ENCODE measurements at regions not wholly inside any gene's neighbourhood (a gene's known extent, or its start where the extent isn't known, plus 50 kb on each side); places are given as distances from the start of the nearest gene placed in this dataset.

DNA sequence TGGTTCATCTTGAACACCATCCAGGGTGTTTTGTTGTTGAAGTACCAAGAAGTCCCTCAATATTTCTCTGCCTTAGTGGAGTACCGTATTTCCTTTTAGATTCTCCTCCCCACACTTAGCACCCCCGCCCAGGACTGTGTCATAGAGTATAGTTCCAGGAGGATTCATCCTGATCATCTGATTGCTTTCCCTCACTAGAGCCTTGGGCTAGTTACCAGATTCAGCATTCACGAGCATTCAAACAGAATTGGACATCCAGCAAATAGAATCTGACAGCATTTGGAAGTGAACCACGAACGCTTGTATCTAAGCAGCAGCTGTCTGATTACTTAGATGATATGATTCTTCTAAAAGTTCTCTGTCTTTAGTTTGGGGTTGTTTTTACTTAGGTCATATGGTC, 248.1 kb upstream of the TAS2R1 start:
- no peak overlapping the region for H3K27ac ChIP-seq (replicated peaks)
- H3K36me3 ChIP-seq, result no peaks in the 10 kb centered on the region
- H3K27me3 ChIP-seq (ENCODE audit: low read depth), result no peaks in the 10 kb centered on the region
- no peak overlapping the region for H3K4me3 ChIP-seq
- intact Hi-C loops (cut with micrococcal nuclease), result no loop called here
- no peak for DNase-seq
- TF ChIP-seq, protein P1, sequence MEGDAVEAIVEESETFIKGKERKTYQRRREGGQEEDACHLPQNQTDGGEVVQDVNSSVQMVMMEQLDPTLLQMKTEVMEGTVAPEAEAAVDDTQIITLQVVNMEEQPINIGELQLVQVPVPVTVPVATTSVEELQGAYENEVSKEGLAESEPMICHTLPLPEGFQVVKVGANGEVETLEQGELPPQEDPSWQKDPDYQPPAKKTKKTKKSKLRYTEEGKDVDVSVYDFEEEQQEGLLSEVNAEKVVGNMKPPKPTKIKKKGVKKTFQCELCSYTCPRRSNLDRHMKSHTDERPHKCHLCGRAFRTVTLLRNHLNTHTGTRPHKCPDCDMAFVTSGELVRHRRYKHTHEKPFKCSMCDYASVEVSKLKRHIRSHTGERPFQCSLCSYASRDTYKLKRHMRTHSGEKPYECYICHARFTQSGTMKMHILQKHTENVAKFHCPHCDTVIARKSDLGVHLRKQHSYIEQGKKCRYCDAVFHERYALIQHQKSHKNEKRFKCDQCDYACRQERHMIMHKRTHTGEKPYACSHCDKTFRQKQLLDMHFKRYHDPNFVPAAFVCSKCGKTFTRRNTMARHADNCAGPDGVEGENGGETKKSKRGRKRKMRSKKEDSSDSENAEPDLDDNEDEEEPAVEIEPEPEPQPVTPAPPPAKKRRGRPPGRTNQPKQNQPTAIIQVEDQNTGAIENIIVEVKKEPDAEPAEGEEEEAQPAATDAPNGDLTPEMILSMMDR (IDR thresholded peaks at IDR 0.05; ENCODE audit: borderline replicate concordance), result no peak
- H3K4me1 ChIP-seq, result no peaks in the 10 kb centered on the region
- peaks cover 13% of the 10 kb centered on the region for H3K9me3 ChIP-seq (replicated peaks)

DNA sequence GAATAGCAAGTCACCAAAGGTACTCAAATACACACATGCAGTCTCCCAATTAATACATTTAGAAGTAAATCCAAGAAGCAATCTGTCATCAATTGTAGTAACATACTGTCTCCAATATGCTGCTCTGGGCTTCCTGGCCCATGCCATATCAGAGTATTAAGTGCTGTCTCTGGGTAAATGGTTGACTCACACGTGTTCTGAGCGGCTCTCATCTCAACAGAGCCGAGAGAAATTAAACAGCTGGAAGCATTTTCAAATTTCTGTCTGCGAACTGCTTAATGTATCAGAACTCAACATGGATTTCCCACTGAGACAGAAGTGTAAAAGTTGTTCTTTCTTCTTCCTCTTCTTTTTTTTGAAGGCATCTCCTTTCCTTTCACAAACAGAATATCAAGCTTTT, 247.3 kb upstream of the TAS2R1 start:
- TF ChIP-seq, protein P1 (IDR thresholded peaks at IDR 0.05; ENCODE audit: borderline replicate concordance), result no peak
- H3K36me3 ChIP-seq, result no peaks in the 10 kb centered on the region
- no peaks in the 10 kb centered on the region for H3K27me3 ChIP-seq (ENCODE audit: low read depth)

DNA sequence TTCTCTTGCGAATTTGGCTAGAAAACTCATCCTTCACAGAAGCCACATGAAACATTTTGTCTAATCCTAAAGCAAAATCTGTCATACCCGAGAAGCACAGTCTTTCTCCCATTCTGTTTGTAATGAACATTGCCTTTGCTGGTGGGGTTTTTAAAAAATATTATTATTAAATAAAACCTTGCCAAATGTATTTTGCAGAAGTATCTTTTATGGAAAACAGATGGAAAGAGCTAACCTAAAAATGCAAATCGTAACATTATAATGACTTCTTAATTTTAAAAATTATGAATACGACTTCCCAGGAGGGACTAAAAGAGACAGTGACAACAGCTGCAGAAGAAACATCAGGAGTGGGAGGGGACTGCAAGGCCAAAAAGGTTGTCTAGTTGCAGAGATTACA, 246.3 kb upstream of the TAS2R1 start:
- no peak for DNase-seq
- TF ChIP-seq, protein P1 (IDR thresholded peaks at IDR 0.05; ENCODE audit: borderline replicate concordance), result no peak
- intact Hi-C loops (cut with micrococcal nuclease), result no loop called here
- no peaks in the 10 kb centered on the region for H3K36me3 ChIP-seq
- no peaks in the 10 kb centered on the region for H3K27me3 ChIP-seq (ENCODE audit: low read depth)
- H3K9me3 ChIP-seq (replicated peaks), result peaks cover 9% of the 10 kb centered on the region
- H3K4me1 ChIP-seq, result no peaks in the 10 kb centered on the region
- no peak overlapping the region for H3K27ac ChIP-seq (replicated peaks)
- H3K4me3 ChIP-seq, result no peak overlapping the region

More for the DNA sequence above, 247.3 kb upstream of the TAS2R1 start:
- H3K9me3 ChIP-seq (replicated peaks), result peaks cover 13% of the 10 kb centered on the region
- no peak for DNase-seq
- H3K4me1 ChIP-seq, result no peaks in the 10 kb centered on the region
- H3K27ac ChIP-seq (replicated peaks), result no peak overlapping the region
- H3K4me3 ChIP-seq, result no peak overlapping the region
- intact Hi-C loops (cut with micrococcal nuclease), result no loop called here

DNA sequence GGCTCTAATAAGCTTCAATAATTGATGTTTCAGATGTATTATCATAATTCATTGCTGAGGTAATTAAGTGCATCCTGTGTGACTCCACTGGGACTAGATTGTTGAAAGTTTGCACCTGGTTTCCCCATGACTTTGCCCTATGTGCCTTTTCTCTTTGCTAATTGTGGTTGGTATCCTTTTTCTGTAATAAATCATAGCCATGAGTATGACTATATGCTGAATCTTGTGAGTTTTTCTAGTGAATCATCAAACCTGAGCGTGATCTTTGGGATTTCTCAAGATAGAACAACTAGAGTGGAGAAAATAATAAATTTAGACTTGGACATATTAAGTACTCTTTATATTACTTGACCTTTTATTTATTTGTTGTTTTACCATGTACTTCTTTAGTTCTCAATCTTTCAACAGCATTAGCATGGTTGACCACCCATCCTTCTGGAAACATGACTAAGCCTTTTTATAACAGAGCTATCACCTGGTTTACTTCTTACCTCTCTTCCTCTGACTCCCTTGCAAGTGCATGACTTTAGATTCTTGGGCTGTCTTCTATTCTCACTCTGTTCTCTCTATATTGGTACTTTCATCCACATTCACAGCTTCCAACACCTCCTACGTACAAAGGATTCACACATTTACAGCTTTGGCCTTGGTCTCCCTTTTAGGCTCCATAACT, 239.6 kb upstream of the TAS2R1 start:
- no peaks in the 10 kb centered on the region for H3K27me3 ChIP-seq (ENCODE audit: low read depth)
- no peak overlapping the region for H3K4me3 ChIP-seq
- H3K4me1 ChIP-seq, result no peaks in the 10 kb centered on the region
- no peak for DNase-seq
- intact Hi-C loops (cut with micrococcal nuclease), result no loop called here
- H3K27ac ChIP-seq (replicated peaks), result no peak overlapping the region
- H3K9me3 ChIP-seq (replicated peaks), result peaks cover 32% of the 10 kb centered on the region
- TF ChIP-seq, protein P1 (IDR thresholded peaks at IDR 0.05; ENCODE audit: borderline replicate concordance), result no peak
- no peaks in the 10 kb centered on the region for H3K36me3 ChIP-seq

DNA sequence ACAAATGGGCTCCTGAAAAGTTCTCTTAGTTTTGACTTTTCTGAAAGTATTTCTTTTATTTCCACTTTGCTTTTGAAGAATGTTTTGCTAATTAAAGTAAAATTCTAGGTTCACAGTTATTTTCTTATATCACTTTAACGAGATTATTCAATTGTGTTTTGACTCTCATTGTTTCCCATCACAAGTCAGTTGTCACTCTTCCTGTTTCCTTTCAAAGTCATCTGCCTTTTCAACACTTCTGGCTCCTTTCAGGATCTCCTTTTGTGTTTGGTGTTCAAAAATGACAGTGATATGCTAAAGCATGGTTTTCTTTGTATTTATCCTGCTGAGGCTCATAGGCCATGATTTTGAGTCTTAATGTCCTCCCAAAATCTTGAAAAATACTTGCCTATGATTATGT, 235.4 kb upstream of the TAS2R1 start:
- no peak overlapping the region for H3K4me3 ChIP-seq
- H3K4me1 ChIP-seq, result no peaks in the 10 kb centered on the region
- TF ChIP-seq, protein P1 (IDR thresholded peaks at IDR 0.05; ENCODE audit: borderline replicate concordance), result no peak
- H3K27me3 ChIP-seq (ENCODE audit: low read depth), result no peaks in the 10 kb centered on the region
- H3K27ac ChIP-seq (replicated peaks), result no peak overlapping the region
- no peak for DNase-seq
- no peaks in the 10 kb centered on the region for H3K36me3 ChIP-seq
- intact Hi-C loops (cut with micrococcal nuclease), result no loop called here
- peaks cover 39% of the 10 kb centered on the region for H3K9me3 ChIP-seq (replicated peaks)

Measured in left ventricle myocardium inferior (tissue), 1 donor.